Liver (tissue), 8 donors: ENCODE measurements at regions not wholly inside any gene's neighbourhood (a gene's known extent, or its start where the extent isn't known, plus 50 kb on each side); places are given as distances from the start of the nearest gene placed in this dataset.
"Not testable (repeated sequence)": the region's sequence is repeated elsewhere in the genome, so short reads cannot be mapped to it uniquely, and the experiment has no call there.

ENCODE experiments used
- DNase-seq: peaks from one replicate; pipeline ENCODE4 v3.0.0-alpha.2; 2017; ENCODE audit warnings: low spot score
- H3K27ac ChIP-seq, 2 donors: one replicate each; pipeline ENCODE4 v1.7.0; 2013; ENCODE audit warnings: inconsistent platforms in 2 of 2, low read length in 2 of 2, control low read depth in 1 of 2, low read depth in 1 of 2, mild to moderate bottlenecking in 1 of 2
- H3K27me3 ChIP-seq, 4 donors: one replicate each; pipeline versions ENCODE4 v1.6.1 to v1.7.0; 2013; ENCODE audit warnings: low read length in 3 of 4, inconsistent platforms in 1 of 4, mild to moderate bottlenecking in 1 of 4, moderate library complexity in 1 of 4; ENCODE audit not compliant: control insufficient read depth in 4 of 4, insufficient read depth in 4 of 4
- H3K36me3 ChIP-seq, 4 donors: one replicate each; pipeline versions ENCODE4 v1.6.1 to v1.7.0; 2013; ENCODE audit warnings: low read length in 3 of 4, mild to moderate bottlenecking in 3 of 4, low read depth in 1 of 4, moderate library complexity in 1 of 4; ENCODE audit not compliant: control insufficient read depth in 4 of 4, insufficient read depth in 3 of 4
- H3K4me1 ChIP-seq, 4 donors: one replicate each; pipeline versions ENCODE4 v1.6.1 to v1.7.0; 2013; ENCODE audit warnings: low read length in 3 of 4, mild to moderate bottlenecking in 3 of 4, moderate library complexity in 1 of 4; ENCODE audit not compliant: control insufficient read depth in 4 of 4, insufficient read depth in 4 of 4
- H3K4me3 ChIP-seq, 3 donors: one replicate each; pipeline versions ENCODE4 v1.6.1 to v1.7.0; 2013; ENCODE audit warnings: low read length in 3 of 3, control low read depth in 1 of 3, low read depth in 1 of 3, mild to moderate bottlenecking in 1 of 3
- H3K9ac ChIP-seq, 2 donors: one replicate each; pipeline ENCODE4 v1.7.0; 2013; ENCODE audit warnings: low read length in 2 of 2, mild to moderate bottlenecking in 2 of 2, moderate library complexity in 2 of 2, control low read depth in 1 of 2, low read depth in 1 of 2
- H3K9me3 ChIP-seq, 4 donors: one replicate each; pipeline versions ENCODE4 v1.6.1 to v1.7.0; 2013; ENCODE audit warnings: low read length in 3 of 4; ENCODE audit not compliant: control insufficient read depth in 4 of 4
- ATF3 ChIP-seq: IDR thresholded peaks from 2 replicates; pipeline ENCODE4 v1.6.1; 2016; ENCODE audit warnings: antibody characterized with exemption
- EGR1 ChIP-seq, 2 donors: IDR thresholded peaks; 2 replicates each; pipeline ENCODE4 v1.6.1; 2016 to 2018; ENCODE audit warnings: antibody characterized with exemption in 2 of 2, low read depth in 2 of 2
- FOXA1 ChIP-seq: IDR thresholded peaks from 2 replicates; pipeline ENCODE4 v1.6.1; 2016; ENCODE audit warnings: antibody characterized with exemption
- FOXA2 ChIP-seq: IDR thresholded peaks from 2 replicates; pipeline ENCODE4 v1.6.1; 2016; ENCODE audit warnings: antibody characterized with exemption
- GABPA ChIP-seq, 2 donors: IDR thresholded peaks in 1 of 2; conservative IDR thresholded peaks in 1 of 2; 2 replicates each; pipeline ENCODE4 v1.6.1; 2016; ENCODE audit warnings: antibody characterized with exemption in 2 of 2, mild to moderate bottlenecking in 1 of 2, moderate library complexity in 1 of 2
- HNF4A ChIP-seq, 2 donors: conservative IDR thresholded peaks; 2 replicates each; pipeline ENCODE4 v1.6.1; 2016; ENCODE audit warnings: antibody characterized with exemption in 2 of 2, mild to moderate bottlenecking in 2 of 2
- HNF4G ChIP-seq: IDR thresholded peaks from 2 replicates; pipeline ENCODE4 v1.6.1; 2016; ENCODE audit warnings: antibody characterized with exemption
- JUND ChIP-seq, 2 donors: IDR thresholded peaks; 2 replicates each; pipeline ENCODE4 v1.6.1; 2016; ENCODE audit warnings: antibody characterized with exemption in 2 of 2
- MAX ChIP-seq: IDR thresholded peaks from 2 replicates; pipeline ENCODE4 v1.6.1; 2016; ENCODE audit warnings: antibody characterized with exemption
- RAD21 ChIP-seq, 2 donors: IDR thresholded peaks; 2 replicates each; pipeline ENCODE4 v1.6.1; 2016; ENCODE audit warnings: antibody characterized with exemption in 2 of 2, mild to moderate bottlenecking in 2 of 2
- RXRA ChIP-seq, 2 donors: IDR thresholded peaks; 2 replicates each; pipeline ENCODE4 v1.6.1; 2017 to 2018; ENCODE audit warnings: antibody characterized with exemption in 2 of 2, mild to moderate bottlenecking in 1 of 2
- SP1 ChIP-seq: IDR thresholded peaks from 2 replicates; pipeline ENCODE4 v1.6.1; 2018; ENCODE audit warnings: antibody characterized with exemption, mild to moderate bottlenecking
- TAF1 ChIP-seq: conservative IDR thresholded peaks from 2 replicates; pipeline ENCODE4 v1.6.1; 2016; ENCODE audit warnings: antibody characterized with exemption, mild to moderate bottlenecking
- YY1 ChIP-seq: IDR thresholded peaks from 2 replicates; pipeline ENCODE4 v1.6.1; 2016; ENCODE audit warnings: antibody characterized with exemption, mild to moderate bottlenecking
- WGBS: extraction: QIAGEN DNeasy Blood & Tissue Kit; methylation state at CpG from one replicate; pipeline ENCODE4 v1.1.7; 2013; 5-methylcytosine and 5-hydroxymethylcytosine counted together
- TF ChIP-seq, protein P1 (sequence below): IDR thresholded peaks from 2 replicates; pipeline ENCODE4 v1.6.1; 2016; ENCODE audit warnings: antibody characterized with exemption
- TF ChIP-seq, protein P2 (sequence below): fragments of 150-350 bp; IDR thresholded peaks from 2 replicates; pipeline ENCODE4 v1.5.1; 2017; ENCODE audit warnings: improper control_type of control experiment, low read depth, low read length; ENCODE audit not compliant: missing input control
- donor health status: healthy.
- donor health status: healthy.
- donor health status: healthy.
- donor health status: healthy.
- donor health status: healthy.

- WGBS = 77% methylated on average over 2 of the region's 2 CpGs
- no peaks in the 10 kb centered on the region for H3K36me3 ChIP-seq
- no peaks in the 10 kb centered on the region for H3K9me3 ChIP-seq
- no peak overlapping the region for H3K4me3 ChIP-seq
- DNase-seq = no peak
- no peak overlapping the region for H3K9ac ChIP-seq
- no peaks in the 10 kb centered on the region for H3K4me1 ChIP-seq
- H3K27ac ChIP-seq = no peak overlapping the region
- H3K27me3 ChIP-seq = peaks cover 0 to 3% (median 0%) of the 10 kb centered on the region in 4 donors
- no peak for TF ChIP-seq MAX
- TF ChIP-seq FOXA2 = no peak
- no peak for TF ChIP-seq JUND (IDR thresholded peaks at IDR 0.05)
- TF ChIP-seq EGR1 (IDR thresholded peaks at IDR 0.05; ENCODE audit: low read depth in 2 of 2) = no peak
- no peak for TF ChIP-seq GABPA (IDR thresholded peaks at IDR 0.05 in 1 of 2, conservative IDR thresholded peaks at IDR 0.05 in 1 of 2)
- no peak for TF ChIP-seq FOXA1
- TF ChIP-seq TAF1 = no peak
- TF ChIP-seq, protein P1, sequence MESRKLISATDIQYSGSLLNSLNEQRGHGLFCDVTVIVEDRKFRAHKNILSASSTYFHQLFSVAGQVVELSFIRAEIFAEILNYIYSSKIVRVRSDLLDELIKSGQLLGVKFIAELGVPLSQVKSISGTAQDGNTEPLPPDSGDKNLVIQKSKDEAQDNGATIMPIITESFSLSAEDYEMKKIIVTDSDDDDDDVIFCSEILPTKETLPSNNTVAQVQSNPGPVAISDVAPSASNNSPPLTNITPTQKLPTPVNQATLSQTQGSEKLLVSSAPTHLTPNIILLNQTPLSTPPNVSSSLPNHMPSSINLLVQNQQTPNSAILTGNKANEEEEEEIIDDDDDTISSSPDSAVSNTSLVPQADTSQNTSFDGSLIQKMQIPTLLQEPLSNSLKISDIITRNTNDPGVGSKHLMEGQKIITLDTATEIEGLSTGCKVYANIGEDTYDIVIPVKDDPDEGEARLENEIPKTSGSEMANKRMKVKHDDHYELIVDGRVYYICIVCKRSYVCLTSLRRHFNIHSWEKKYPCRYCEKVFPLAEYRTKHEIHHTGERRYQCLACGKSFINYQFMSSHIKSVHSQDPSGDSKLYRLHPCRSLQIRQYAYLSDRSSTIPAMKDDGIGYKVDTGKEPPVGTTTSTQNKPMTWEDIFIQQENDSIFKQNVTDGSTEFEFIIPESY = no peak
- TF ChIP-seq YY1 = no peak
- TF ChIP-seq HNF4G = no peak
- TF ChIP-seq ATF3 = no peak
- TF ChIP-seq RAD21 (IDR thresholded peaks at IDR 0.05) = no peak
- TF ChIP-seq, protein P2, sequence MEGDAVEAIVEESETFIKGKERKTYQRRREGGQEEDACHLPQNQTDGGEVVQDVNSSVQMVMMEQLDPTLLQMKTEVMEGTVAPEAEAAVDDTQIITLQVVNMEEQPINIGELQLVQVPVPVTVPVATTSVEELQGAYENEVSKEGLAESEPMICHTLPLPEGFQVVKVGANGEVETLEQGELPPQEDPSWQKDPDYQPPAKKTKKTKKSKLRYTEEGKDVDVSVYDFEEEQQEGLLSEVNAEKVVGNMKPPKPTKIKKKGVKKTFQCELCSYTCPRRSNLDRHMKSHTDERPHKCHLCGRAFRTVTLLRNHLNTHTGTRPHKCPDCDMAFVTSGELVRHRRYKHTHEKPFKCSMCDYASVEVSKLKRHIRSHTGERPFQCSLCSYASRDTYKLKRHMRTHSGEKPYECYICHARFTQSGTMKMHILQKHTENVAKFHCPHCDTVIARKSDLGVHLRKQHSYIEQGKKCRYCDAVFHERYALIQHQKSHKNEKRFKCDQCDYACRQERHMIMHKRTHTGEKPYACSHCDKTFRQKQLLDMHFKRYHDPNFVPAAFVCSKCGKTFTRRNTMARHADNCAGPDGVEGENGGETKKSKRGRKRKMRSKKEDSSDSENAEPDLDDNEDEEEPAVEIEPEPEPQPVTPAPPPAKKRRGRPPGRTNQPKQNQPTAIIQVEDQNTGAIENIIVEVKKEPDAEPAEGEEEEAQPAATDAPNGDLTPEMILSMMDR = no peak
- TF ChIP-seq HNF4A (conservative IDR thresholded peaks at IDR 0.05) = no peak
- TF ChIP-seq RXRA (IDR thresholded peaks at IDR 0.05) = no peak
- TF ChIP-seq SP1 = no peak
Observed at GRCh38 chr9:22175972-22176545, 167.0 kb upstream of the CDKN2B start.

DNA sequence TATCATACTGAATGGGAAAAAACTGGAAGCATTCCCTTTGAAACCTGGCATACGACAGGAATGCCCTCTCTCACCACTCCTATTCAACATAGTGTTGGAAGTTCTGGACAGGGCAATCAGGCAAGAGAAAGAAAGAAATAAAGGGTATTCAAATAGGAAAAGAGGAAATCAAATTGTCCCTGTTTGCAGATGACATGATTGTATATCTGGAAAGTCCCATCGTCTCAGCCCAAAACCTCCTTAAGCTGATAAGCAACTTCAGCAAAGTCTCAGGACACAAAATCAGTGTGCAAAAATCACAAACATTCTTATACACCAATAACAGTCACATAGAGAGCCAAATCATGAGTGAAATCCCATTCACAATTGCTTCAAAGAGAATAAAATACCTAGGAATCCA is 171.9 kb upstream of the CDKN2B start:
- not testable (repeated sequence) for H3K4me3 ChIP-seq, H3K27ac ChIP-seq, H3K36me3 ChIP-seq, H3K9ac ChIP-seq, H3K9me3 ChIP-seq, H3K27me3 ChIP-seq, H3K4me1 ChIP-seq, DNase-seq
- WGBS = 80% methylated on average over 2 of the region's 2 CpGs

DNA sequence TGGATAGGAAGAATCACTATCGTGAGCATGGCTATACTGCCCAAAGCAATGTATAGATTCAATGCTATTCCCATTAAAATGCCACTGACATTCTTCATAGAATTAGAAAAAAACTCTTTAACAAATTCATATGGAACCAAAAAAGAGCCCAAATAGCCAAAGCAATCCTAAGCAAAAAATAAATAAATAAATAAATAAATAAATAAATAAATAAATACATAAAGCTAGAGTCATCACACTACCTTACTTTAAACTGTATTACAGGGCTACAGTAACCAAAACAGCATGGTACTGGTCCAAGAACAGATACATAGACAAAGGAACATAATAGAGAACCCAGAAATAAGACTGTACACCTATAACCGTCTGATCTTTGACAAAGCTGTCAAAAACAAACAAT is 180.4 kb upstream of the CDKN2B start:
- TF ChIP-seq FOXA1 (no peak), HNF4G (no peak)
- no peaks in the 10 kb centered on the region for H3K27me3 ChIP-seq
- H3K27ac ChIP-seq = no peak overlapping the region
- peaks cover 0 to 2% (median 0%) of the 10 kb centered on the region in 4 donors for H3K4me1 ChIP-seq
- H3K4me3 ChIP-seq = no peak overlapping the region
- no peaks in the 10 kb centered on the region for H3K36me3 ChIP-seq
- H3K9ac ChIP-seq = no peak overlapping the region
- no peaks in the 10 kb centered on the region for H3K9me3 ChIP-seq
- no peak for DNase-seq
- WGBS = 89% methylated on average over 2 of the region's 2 CpGs

DNA sequence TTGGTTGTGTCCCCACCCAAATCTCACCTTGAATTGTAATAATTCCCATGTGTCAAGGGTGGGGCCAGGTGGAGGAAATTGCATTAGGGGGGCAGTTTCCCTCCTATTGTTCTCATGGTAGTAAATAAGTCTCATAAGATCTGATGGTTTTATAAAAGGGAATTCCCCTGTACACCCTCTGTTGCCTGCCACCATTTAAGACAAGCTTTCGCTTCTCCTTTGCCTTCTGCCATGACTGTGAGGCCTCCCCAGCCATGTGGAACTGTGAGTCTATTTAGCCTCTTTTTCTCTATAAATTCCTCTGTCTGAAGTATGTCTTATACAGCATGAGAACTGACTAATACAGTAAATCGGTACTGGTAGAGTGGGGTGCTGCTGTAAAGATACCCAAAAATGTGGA is 187.9 kb upstream of the CDKN2B start:
- whole genome bisulfite sequencing = 94% methylated on average over 2 of the region's 2 CpGs
- H3K27ac ChIP-seq, DNase-seq: not testable (repeated sequence)

More for the DNA sequence above, 187.9 kb upstream of the CDKN2B start:
- not testable (repeated sequence) for H3K9me3 ChIP-seq, H3K4me1 ChIP-seq, H3K9ac ChIP-seq, H3K27me3 ChIP-seq, H3K36me3 ChIP-seq, H3K4me3 ChIP-seq
